ENCODE measurements at regions not wholly inside any gene's neighbourhood (a gene's known extent, or its start where the extent isn't known, plus 50 kb on each side); places are given as distances from the start of the nearest gene placed in this dataset.
A peak's percentile ranks its signal among the peaks of the same experiment; 100 is the strongest.

DNA sequence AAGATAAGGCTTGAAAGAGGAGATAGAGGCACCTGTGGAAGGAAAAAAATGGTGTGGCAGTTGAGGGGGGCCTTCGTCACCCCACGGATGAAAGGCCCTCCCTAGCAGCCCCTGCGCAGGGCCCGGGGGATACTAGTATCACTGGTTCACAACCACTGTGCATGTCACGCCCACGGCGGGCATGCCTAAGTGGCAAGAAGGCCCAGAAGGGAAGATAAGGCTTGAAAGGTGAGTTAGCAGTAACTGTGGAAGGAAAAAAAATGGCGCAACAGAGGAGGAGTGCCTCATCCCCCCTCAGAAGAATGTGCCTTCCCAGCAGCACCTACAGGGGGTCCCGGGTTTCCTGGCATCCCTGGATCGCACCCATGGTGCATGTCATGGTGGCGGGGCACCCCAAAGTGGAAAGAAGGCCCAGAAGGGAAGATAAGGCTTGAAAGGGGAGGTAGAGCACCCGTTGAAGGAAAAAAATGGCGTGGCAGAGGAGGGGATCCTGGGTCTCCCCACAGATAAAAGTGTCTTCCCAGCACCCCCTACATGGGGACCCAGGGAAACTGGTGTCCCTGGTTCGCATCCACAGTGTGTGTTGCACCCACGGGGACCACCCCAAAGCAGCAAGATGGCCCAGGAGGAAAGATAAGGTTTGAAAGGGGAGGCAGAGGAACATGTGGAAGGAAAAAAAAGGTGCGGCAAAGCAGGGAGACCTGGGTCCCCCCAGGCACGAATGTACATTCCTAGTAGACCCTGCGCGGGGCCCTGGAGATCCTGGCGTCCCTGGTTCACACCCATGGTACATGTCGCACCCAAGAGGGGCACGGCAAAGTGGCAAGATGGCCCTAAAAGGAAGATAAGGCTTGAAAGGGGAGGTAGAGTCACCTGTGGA, 279.2 kb downstream of the ALG10 start:
- Histone ChIP-seq H3K27me3 (ENCODE audit: low read depth) (no peaks in the 10 kb centered on the region), H3K27ac (no peak overlapping the region), H3K36me3 (no peaks in the 10 kb centered on the region), H3K4me3 (no peak overlapping the region), H3K9me3 (peaks cover 11% of the 10 kb centered on the region), H3K4me1 (no peaks in the 10 kb centered on the region)
- ATAC-seq (no peak), DNase-seq (peak; percentile 34)
- intact Hi-C loops (cut with DNase I), result no loop called here
- TF ChIP-seq, protein P1, sequence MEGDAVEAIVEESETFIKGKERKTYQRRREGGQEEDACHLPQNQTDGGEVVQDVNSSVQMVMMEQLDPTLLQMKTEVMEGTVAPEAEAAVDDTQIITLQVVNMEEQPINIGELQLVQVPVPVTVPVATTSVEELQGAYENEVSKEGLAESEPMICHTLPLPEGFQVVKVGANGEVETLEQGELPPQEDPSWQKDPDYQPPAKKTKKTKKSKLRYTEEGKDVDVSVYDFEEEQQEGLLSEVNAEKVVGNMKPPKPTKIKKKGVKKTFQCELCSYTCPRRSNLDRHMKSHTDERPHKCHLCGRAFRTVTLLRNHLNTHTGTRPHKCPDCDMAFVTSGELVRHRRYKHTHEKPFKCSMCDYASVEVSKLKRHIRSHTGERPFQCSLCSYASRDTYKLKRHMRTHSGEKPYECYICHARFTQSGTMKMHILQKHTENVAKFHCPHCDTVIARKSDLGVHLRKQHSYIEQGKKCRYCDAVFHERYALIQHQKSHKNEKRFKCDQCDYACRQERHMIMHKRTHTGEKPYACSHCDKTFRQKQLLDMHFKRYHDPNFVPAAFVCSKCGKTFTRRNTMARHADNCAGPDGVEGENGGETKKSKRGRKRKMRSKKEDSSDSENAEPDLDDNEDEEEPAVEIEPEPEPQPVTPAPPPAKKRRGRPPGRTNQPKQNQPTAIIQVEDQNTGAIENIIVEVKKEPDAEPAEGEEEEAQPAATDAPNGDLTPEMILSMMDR (IDR thresholded peaks at IDR 0.05), result no peak

DNA sequence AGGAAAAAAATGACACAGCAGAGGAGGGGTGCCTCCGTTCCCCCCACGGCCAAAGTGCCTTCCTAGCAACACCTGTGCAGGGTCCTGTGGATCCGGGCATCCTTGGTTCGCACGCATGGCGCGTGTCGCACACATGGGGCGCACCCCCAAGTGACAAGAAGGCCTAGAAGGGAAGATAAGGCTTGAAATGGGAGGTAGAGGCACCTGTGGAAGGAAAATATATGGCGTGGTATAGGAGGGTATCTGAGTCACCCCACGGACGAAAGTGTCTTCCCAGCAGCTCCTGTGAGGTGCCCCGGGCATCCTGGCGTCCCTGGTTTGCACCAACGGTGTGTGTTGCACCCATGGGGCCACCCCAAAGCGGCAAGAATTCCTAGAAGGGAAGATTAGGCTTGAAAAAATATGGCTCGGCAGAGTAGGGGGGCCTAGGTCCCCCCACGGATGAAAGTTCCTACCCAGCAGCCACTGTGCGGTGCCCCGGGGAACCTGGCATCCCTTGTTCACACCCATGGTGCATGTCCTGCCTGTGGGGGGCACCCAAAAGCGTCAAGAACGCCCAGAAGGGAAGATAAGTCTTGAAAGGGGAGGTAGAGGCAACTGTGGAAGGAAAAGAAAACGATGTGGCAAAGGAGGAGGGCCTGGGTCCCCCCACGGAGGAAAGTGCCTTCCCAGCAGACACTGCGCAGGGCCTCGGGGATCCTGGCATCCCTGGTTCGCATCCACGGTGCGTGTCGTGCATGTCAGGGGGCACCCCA, 280.0 kb downstream of the ALG10 start:
- H3K9me3 ChIP-seq, result peaks cover 15% of the 10 kb centered on the region

DNA sequence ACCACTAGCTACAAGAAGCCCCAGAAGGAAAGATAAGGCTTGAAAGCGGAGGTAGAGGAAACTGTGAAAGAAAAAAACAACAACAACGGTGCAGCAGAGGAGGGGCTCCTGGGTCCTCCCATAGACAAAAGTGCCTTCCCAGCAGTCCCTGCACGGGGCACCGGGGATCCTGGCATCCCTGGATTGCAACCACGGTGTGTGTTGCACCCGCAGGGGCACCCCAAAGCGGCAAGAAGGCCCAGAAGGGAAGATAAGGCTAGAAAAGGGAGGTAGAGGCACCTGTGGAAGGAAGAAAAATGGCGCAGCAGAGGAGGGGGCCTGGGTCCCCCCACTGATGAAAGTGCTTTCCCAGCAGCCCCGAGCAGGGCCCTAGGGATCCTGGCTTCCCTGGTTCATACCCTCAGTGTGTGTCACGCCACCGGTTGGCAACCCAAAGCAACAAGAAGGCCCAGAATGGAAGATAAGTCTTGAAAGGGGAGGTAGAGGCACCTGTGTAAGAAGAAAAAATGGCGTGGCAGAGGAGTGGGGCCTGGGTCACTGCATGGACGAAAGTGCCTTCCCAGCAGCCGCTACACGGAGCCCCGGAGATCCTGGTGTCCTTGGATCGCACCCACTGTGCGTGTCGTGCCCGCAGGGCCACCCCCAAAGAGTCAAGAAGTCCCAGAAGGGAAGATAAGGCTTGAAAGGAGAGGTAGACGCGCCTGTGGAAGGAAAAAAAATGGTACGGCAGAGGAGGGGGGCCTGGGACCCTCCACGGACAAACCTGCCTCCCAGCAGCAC, 281.0 kb downstream of the ALG10 start:
- intact Hi-C loops (cut with DNase I), result no loop called here
- Histone ChIP-seq H3K27ac (no peak overlapping the region), H3K4me3 (no peak overlapping the region), H3K27me3 (ENCODE audit: low read depth) (no peaks in the 10 kb centered on the region), H3K36me3 (no peaks in the 10 kb centered on the region), H3K4me1 (no peaks in the 10 kb centered on the region), H3K9me3 (peaks cover 13% of the 10 kb centered on the region)
- DNase-seq (peak; percentile 10), ATAC-seq (no peak)
- TF ChIP-seq, protein P1 (IDR thresholded peaks at IDR 0.05), result no peak

More for the DNA sequence above, 280.0 kb downstream of the ALG10 start:
- no peaks in the 10 kb centered on the region for H3K27me3 ChIP-seq (ENCODE audit: low read depth)
- no peaks in the 10 kb centered on the region for H3K4me1 ChIP-seq
- no peak overlapping the region for H3K4me3 ChIP-seq
- intact Hi-C loops (cut with DNase I), result no loop called here
- no peaks in the 10 kb centered on the region for H3K36me3 ChIP-seq
- TF ChIP-seq, protein P1 (IDR thresholded peaks at IDR 0.05), result no peak
- ATAC-seq, result no peak
- no peak overlapping the region for H3K27ac ChIP-seq
- DNase-seq, result peak; percentile 29

DNA sequence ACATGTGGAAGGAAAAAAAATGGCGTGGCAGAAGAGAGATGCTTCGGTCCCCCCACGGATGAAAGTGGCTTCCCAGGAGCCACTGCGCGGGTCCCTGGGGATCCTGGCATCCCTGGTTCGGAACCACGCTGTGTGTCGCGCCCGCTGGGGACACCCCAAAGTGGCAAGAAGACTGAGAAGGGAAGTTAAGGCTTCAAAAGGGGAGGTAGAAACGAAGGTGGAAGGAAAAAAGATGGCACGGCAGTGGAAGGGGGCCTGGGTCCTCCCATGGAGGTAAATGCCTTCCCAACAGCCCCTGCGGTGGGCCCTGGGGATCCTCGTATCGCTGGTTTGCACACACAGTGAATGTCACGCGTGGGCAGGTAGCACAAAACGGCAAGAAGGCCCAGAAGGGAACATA, 281.7 kb downstream of the ALG10 start:
- ATAC-seq (no peak), DNase-seq (no peak)
- peaks cover 10% of the 10 kb centered on the region for H3K9me3 ChIP-seq
- no peak overlapping the region for H3K27ac ChIP-seq
- H3K36me3 ChIP-seq, result no peaks in the 10 kb centered on the region
- no peaks in the 10 kb centered on the region for H3K4me1 ChIP-seq
- no peaks in the 10 kb centered on the region for H3K27me3 ChIP-seq (ENCODE audit: low read depth)
- intact Hi-C loops (cut with DNase I), result no loop called here
- TF ChIP-seq, protein P1 (IDR thresholded peaks at IDR 0.05), result no peak
- no peak overlapping the region for H3K4me3 ChIP-seq

DNA sequence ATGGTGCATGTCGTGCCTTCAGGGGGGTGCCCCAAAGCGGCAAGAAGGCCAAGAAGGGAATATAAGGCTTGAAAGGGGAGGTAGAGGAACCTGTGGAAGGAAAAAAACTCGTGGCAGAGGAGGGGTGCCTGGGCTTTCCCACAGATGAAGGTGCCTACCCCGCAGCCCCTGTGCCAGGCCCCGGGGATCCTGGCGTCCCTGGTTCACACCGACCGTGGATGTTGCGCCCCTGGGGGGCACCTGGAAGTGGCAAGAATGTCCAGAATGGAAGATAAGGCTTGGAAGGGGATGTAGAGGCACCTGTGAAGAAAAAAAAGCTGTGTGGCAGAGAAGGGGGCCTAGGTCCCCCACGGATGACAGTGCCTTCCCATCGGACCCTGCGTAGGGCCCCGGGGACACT, 282.2 kb downstream of the ALG10 start:
- Histone ChIP-seq H3K36me3 (no peaks in the 10 kb centered on the region), H3K27ac (no peak overlapping the region), H3K4me1 (no peaks in the 10 kb centered on the region), H3K4me3 (no peak overlapping the region), H3K27me3 (ENCODE audit: low read depth) (no peaks in the 10 kb centered on the region), H3K9me3 (peaks cover 10% of the 10 kb centered on the region)
- intact Hi-C loops (cut with DNase I), result no loop called here
- TF ChIP-seq, protein P1 (IDR thresholded peaks at IDR 0.05), result no peak
- ATAC-seq, result no peak
- no peak for DNase-seq
